Kidney (tissue), 13 donors: ENCODE measurements at regions not wholly inside any gene's neighbourhood (a gene's known extent, or its start where the extent isn't known, plus 50 kb on each side); places are given as distances from the start of the nearest gene placed in this dataset.

Source experiments
- DNase-seq, 5 donors: peaks; one replicate each; pipeline ENCODE4 v3.0.0-alpha.2; 2013 to 2020
- FAIRE-seq: peaks from 2 replicates; lab custom pipeline; 2012; peaks lifted over from hg19 to GRCh38; lab: Jason Lieb, UNC
- H3K27ac ChIP-seq, 2 donors: one replicate each; pipeline ENCODE4 v1.7.0; 2013; ENCODE audit warnings: low read depth in 2 of 2, low read length in 2 of 2, inconsistent platforms in 1 of 2
- H3K27me3 ChIP-seq: one replicate; pipeline ENCODE4 v1.7.1; 2013; ENCODE audit warnings: low read length, inconsistent platforms; ENCODE audit not compliant: control insufficient read depth, insufficient read depth
- H3K36me3 ChIP-seq, 3 donors: one replicate each; pipeline versions ENCODE4 v1.7.0 to v1.7.1; 2013; ENCODE audit warnings: low read length in 3 of 3, control low read depth in 1 of 3, inconsistent platforms in 1 of 3; ENCODE audit not compliant: insufficient read depth in 3 of 3, control insufficient read depth in 2 of 3
- H3K4me1 ChIP-seq, 3 donors: one replicate each; pipeline versions ENCODE4 v1.7.0 to v1.7.1; 2013; ENCODE audit warnings: low read length in 3 of 3, inconsistent platforms in 1 of 3, low read depth in 1 of 3; ENCODE audit not compliant: control insufficient read depth in 2 of 3, insufficient read depth in 2 of 3
- H3K4me3 ChIP-seq, 3 donors: one replicate each; pipeline versions ENCODE4 v1.7.0 to v1.8.1; 2013; ENCODE audit warnings: low read length in 3 of 3, control low read depth in 1 of 3, inconsistent platforms in 1 of 3
- H3K9ac ChIP-seq, 3 donors: one replicate each; pipeline versions ENCODE4 v1.7.0 to v1.7.1; 2013; ENCODE audit warnings: low read length in 3 of 3, control low read depth in 1 of 3, inconsistent platforms in 1 of 3
- H3K9me3 ChIP-seq, 3 donors: one replicate each; pipeline versions ENCODE4 v1.7.0 to v1.7.1; 2013; ENCODE audit warnings: low read length in 3 of 3, control low read depth in 1 of 3, inconsistent platforms in 1 of 3; ENCODE audit not compliant: control insufficient read depth in 2 of 3, insufficient read depth in 1 of 3
- intact Hi-C: fragments of 100-400 bp; cut with DNase I; formaldehyde crosslinking; loops from one replicate; pipeline ENCODE4 v1.11.1; 2022
- TF ChIP-seq, protein P1 (sequence below): IDR thresholded peaks from 3 replicates; pipeline ENCODE4 v1.5.1; 2012; ENCODE audit warnings: mild to moderate bottlenecking, moderate library complexity, borderline replicate concordance; ENCODE audit not compliant: insufficient read depth; ENCODE audit errors: extremely low read depth
- donor health status: control.
- donor health status: control.
- donor health status: control.
- donor health status: control.
- donor health status: control.
- donor health status: DM: yes; HTN: yes; CAD: no.
- donor health status: Normal renal cell carcinoma (clear cell type).

DNA sequence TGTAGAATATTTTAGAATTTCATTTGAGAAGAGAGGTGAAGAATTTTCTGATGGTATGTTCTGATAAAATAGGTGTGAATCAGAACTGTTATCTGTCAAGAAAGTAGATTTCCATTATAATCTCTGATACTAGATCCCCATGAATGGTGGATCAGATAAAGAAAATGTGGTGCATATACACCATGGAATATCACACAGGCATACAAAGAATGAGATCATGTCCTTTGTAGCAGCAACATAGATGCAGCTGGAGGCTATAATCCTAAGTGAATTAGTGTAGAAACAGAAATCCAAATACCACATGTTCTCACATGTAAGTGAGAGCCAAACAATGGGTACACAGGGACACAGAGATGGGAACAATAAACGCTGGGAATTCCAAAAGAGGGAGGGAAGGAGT, 372.0 kb upstream of the ATP2B1 start:
- Histone ChIP-seq H3K4me3 (no peak overlapping the region), H3K36me3 (no peaks in the 10 kb centered on the region), H3K27me3 (no peaks in the 10 kb centered on the region), H3K9ac (no peak overlapping the region), H3K9me3 (no peaks in the 10 kb centered on the region), H3K4me1 (no peaks in the 10 kb centered on the region), H3K27ac (no peak overlapping the region)
- TF ChIP-seq, protein P1, sequence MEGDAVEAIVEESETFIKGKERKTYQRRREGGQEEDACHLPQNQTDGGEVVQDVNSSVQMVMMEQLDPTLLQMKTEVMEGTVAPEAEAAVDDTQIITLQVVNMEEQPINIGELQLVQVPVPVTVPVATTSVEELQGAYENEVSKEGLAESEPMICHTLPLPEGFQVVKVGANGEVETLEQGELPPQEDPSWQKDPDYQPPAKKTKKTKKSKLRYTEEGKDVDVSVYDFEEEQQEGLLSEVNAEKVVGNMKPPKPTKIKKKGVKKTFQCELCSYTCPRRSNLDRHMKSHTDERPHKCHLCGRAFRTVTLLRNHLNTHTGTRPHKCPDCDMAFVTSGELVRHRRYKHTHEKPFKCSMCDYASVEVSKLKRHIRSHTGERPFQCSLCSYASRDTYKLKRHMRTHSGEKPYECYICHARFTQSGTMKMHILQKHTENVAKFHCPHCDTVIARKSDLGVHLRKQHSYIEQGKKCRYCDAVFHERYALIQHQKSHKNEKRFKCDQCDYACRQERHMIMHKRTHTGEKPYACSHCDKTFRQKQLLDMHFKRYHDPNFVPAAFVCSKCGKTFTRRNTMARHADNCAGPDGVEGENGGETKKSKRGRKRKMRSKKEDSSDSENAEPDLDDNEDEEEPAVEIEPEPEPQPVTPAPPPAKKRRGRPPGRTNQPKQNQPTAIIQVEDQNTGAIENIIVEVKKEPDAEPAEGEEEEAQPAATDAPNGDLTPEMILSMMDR, result no peak
- FAIRE-seq (no peak), DNase-seq (no peak)
- intact Hi-C loops, result no loop called here

DNA sequence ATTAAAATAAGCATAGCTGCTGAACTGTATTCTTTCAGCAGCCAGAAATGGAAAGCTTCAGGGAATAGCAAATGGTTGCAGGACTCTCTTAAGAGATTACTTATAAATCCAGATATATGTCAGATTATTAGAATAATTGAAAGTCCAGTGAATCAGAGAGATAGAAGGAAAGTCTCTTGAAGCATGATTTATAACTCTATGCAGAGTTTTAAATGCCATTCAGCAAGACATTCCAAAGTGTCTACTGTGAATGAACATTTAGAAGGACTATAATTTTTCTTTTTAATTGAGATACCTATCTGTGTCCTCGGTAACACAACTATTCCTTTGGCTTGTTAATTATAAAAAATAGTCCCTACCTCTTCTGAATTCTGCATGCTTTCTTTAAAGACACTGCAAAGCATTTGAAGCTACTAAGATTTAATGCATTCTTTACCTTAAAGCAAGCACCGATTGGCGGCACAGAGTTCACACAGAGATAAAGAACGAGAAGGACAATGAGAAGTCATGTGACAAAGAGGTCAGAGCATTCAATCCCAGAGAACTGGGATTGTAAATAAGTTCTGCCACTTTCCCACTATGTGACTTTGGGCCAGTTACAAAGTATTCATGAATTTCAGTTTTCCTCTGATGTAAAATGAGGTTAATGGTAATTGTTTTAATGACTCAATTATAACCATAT, 371.0 kb upstream of the ATP2B1 start:
- Histone ChIP-seq H3K27ac (no peak overlapping the region), H3K9ac (no peak overlapping the region), H3K9me3 (no peaks in the 10 kb centered on the region), H3K36me3 (no peaks in the 10 kb centered on the region), H3K4me1 (no peaks in the 10 kb centered on the region), H3K4me3 (no peak overlapping the region), H3K27me3 (no peaks in the 10 kb centered on the region)
- DNase-seq, result no peak
- FAIRE-seq, result no peak
- intact Hi-C loops, result no loop called here
- TF ChIP-seq, protein P1, result no peak

DNA sequence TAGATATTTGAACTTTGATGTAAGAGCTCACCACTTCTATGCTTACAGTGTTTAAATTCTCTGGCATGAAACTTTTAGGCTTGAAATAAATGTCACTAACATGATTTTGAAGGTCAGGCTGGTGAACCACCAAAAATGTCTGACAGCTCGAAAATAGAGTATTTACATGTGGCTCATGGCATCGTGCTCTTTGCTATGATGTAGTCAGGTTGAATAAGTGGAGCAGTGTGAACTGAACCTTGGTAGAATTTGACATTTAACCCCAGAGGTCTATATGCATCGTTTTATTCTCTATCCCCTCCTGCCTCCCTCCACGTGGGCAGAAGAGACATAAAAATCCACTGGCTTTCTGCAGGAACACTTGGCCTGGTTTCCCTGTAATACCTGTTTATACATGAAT, 369.7 kb upstream of the ATP2B1 start:
- H3K27me3 ChIP-seq, result no peaks in the 10 kb centered on the region
- no peaks in the 10 kb centered on the region for H3K36me3 ChIP-seq
- no peaks in the 10 kb centered on the region for H3K4me1 ChIP-seq
- H3K9me3 ChIP-seq, result no peaks in the 10 kb centered on the region
- H3K9ac ChIP-seq, result no peak overlapping the region
- TF ChIP-seq, protein P1, result no peak
- H3K4me3 ChIP-seq, result no peak overlapping the region
- FAIRE-seq (no peak), DNase-seq (no peak)
- no peak overlapping the region for H3K27ac ChIP-seq
- intact Hi-C loops, result no loop called here

DNA sequence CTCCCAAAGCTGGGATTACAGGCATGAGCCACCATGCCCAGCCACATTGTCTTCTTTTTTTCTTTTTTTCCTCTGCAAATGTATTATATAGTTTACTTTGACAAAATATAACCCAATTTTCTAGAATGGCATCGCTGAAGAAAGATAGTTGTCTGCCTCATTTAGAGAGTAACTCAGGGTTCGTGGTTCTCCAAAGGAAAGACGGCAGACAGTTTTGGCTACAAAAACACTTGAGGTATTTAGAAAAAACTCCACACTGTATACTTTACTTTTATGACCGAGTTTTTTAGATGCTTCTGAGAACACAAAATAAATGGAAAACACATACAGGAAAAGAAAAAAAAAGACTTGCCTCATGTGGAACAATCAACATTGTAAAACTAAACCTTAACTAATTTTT, 369.1 kb upstream of the ATP2B1 start:
- TF ChIP-seq, protein P1, result no peak
- H3K27me3 ChIP-seq, result no peaks in the 10 kb centered on the region
- no peaks in the 10 kb centered on the region for H3K36me3 ChIP-seq
- intact Hi-C loops, result no loop called here
- H3K27ac ChIP-seq, result no peak overlapping the region
- no peak overlapping the region for H3K4me3 ChIP-seq
- H3K9me3 ChIP-seq, result no peaks in the 10 kb centered on the region
- H3K4me1 ChIP-seq, result no peaks in the 10 kb centered on the region
- no peak for DNase-seq
- FAIRE-seq, result no peak
- no peak overlapping the region for H3K9ac ChIP-seq
